Right atrium auricular region (tissue), 2 donors: ENCODE measurements at regions not wholly inside any gene's neighbourhood (a gene's known extent, or its start where the extent isn't known, plus 50 kb on each side); places are given as distances from the start of the nearest gene placed in this dataset.

Experiments
- DNase-seq: peaks from one replicate; pipeline ENCODE4 v3.0.0-alpha.2; 2019; ENCODE audit warnings: low spot score
- H3K27ac ChIP-seq, 2 donors: fragments of 200-600 bp; sonication (generic); 1 replicate in 1 of 2; 2 replicates in 1 of 2; pipeline ENCODE4 v1.5.1; 2016 to 2019
- H3K27me3 ChIP-seq, 2 donors: fragments of 200-600 bp; sonication (generic); one replicate each; pipeline versions ENCODE4 v1.5.1 to v1.6.0; 2017 to 2019
- H3K36me3 ChIP-seq: fragments of 200-600 bp; sonication (generic); one replicate; pipeline ENCODE4 v1.5.1; 2016
- H3K4me1 ChIP-seq, 2 donors: fragments of 200-600 bp; sonication (generic); one replicate each; pipeline versions ENCODE4 v1.5.1 to v1.6.0; 2017 to 2019
- H3K4me3 ChIP-seq, 2 donors: fragments of 200-600 bp; sonication (generic); 1 replicate in 1 of 2; 2 replicates in 1 of 2; pipeline ENCODE4 v1.5.1; 2017 to 2019; ENCODE audit warnings: mild to moderate bottlenecking in 1 of 2, moderate library complexity in 1 of 2
- H3K9me3 ChIP-seq, 2 donors: fragments of 200-600 bp; sonication (generic); one replicate each; pipeline ENCODE4 v1.5.1; 2019
- CTCF ChIP-seq, 2 donors: fragments of 200-600 bp; sonication (generic); IDR thresholded peaks; one replicate each; pipeline ENCODE4 v1.5.1; 2019; ENCODE audit warnings: antibody characterized with exemption in 2 of 2

GRCh38 chr22:23503142-23503541 lies 76.9 kb downstream of the IGLL1 start:
- DNase-seq = no peak
- H3K9me3 ChIP-seq = no peaks in the 10 kb centered on the region
- no peak overlapping the region for H3K27ac ChIP-seq
- no peaks in the 10 kb centered on the region for H3K36me3 ChIP-seq
- no peaks in the 10 kb centered on the region for H3K27me3 ChIP-seq
- no peak overlapping the region for H3K4me3 ChIP-seq
- TF ChIP-seq CTCF (IDR thresholded peaks at IDR 0.05) = no peak
- peaks cover 0 to 12% of the 10 kb centered on the region in 2 donors for H3K4me1 ChIP-seq

DNA sequence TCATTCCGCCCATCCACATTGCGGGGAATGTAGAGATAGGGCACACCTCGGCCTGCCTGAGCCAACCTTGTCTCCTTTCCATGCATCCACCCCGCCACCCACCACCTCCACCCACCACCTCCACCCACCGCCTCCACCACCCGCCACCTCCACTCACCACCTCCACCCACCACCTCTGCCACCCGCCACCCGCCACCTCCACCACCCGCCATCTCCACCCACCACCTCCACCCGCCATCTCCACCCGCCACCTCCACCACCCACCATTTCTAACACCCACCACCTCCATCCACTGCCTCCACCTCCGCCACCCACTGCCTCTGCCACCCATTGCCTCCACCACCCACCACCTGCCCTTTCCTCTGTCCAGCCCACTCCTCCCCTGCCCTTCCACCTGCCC lies 78.4 kb downstream of the IGLL1 start:
- no peak overlapping the region for H3K4me3 ChIP-seq
- no peaks in the 10 kb centered on the region for H3K9me3 ChIP-seq
- no peak for TF ChIP-seq CTCF (IDR thresholded peaks at IDR 0.05)
- no peaks in the 10 kb centered on the region for H3K36me3 ChIP-seq
- H3K27me3 ChIP-seq = no peaks in the 10 kb centered on the region
- no peak overlapping the region for H3K27ac ChIP-seq
- DNase-seq = no peak
- H3K4me1 ChIP-seq = peaks cover 0 to 12% of the 10 kb centered on the region in 2 donors

DNA sequence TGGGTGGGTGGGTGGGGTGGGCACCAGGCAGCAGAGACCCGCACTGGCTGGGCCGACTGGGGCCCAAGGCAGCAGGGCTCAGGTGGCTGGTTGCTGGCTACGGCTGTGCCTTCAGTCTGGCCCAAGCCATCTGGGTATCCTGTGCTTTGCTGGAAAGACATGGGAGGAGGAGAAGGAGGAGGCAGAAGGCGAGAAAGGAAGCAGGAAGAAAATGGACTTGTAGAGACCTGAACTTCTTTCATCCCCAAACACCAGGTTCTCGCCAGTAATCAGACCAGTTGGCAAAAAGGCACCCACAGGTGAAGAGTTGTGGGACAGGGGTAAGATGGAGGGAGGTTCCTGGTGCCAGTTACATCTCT lies 78.8 kb downstream of the IGLL1 start:
- DNase-seq = no peak

GRCh38 chr22:23500508-23501260 lies 79.4 kb downstream of the IGLL1 start:
- no peak for TF ChIP-seq CTCF (IDR thresholded peaks at IDR 0.05)
- H3K27me3 ChIP-seq = no peaks in the 10 kb centered on the region

More for the DNA sequence above, 78.8 kb downstream of the IGLL1 start:
- Histone ChIP-seq H3K27me3 (no peaks in the 10 kb centered on the region), H3K36me3 (no peaks in the 10 kb centered on the region), H3K4me1 (peaks cover 0 to 12% of the 10 kb centered on the region in 2 donors), H3K4me3 (no peak overlapping the region), H3K9me3 (no peaks in the 10 kb centered on the region), H3K27ac (no peak overlapping the region)
- TF ChIP-seq CTCF (IDR thresholded peaks at IDR 0.05) = no peak

DNA sequence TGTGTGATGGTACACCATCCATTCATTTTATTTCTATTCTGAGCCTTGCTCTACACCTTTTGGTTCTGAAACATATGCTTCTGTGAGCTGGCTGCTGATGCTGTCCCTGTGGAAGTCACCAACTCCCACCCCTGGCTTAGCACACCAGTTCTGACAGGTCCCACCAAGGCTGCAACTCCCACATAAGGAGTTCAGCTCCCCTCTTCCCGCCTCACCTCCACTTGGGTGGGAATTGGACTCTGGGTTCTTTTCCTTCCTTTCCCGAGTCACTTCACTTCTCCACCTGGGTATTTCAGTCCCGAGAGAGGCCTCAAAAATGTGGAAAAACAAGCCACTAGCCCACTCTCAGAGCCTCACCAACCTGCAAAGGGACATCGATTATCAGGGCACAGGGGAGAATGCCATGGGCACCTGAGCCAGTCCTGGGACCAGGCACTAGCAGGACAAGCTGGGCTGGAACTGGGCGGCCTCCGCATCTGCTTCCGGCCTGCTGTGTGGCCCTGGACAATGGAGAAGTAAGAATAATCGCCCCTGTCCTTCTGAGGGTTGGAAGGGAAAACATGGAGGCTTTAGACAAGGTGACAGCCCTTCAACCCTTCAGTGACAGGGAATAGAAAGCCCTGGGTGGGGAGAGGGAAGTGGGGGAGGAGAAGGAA lies 80.1 kb downstream of the IGLL1 start:
- TF ChIP-seq CTCF (IDR thresholded peaks at IDR 0.05) = no peak
- H3K9me3 ChIP-seq = no peaks in the 10 kb centered on the region
- no peak overlapping the region for H3K27ac ChIP-seq
- H3K4me3 ChIP-seq = no peak overlapping the region
- no peaks in the 10 kb centered on the region for H3K36me3 ChIP-seq
- H3K4me1 ChIP-seq = peaks cover 0 to 12% of the 10 kb centered on the region in 2 donors
- no peak for DNase-seq
- H3K27me3 ChIP-seq = no peaks in the 10 kb centered on the region

More at GRCh38 chr22:23500508-23501260, 79.4 kb downstream of the IGLL1 start:
- H3K4me1 ChIP-seq = peaks cover 0 to 12% of the 10 kb centered on the region in 2 donors
- H3K9me3 ChIP-seq = no peaks in the 10 kb centered on the region
- DNase-seq = no peak
- H3K36me3 ChIP-seq = no peaks in the 10 kb centered on the region
- no peak overlapping the region for H3K4me3 ChIP-seq
- no peak overlapping the region for H3K27ac ChIP-seq
